ENCODE measurements at regions not wholly inside any gene's neighbourhood (a gene's known extent, or its start where the extent isn't known, plus 50 kb on each side); places are given as distances from the start of the nearest gene placed in this dataset.

DNA sequence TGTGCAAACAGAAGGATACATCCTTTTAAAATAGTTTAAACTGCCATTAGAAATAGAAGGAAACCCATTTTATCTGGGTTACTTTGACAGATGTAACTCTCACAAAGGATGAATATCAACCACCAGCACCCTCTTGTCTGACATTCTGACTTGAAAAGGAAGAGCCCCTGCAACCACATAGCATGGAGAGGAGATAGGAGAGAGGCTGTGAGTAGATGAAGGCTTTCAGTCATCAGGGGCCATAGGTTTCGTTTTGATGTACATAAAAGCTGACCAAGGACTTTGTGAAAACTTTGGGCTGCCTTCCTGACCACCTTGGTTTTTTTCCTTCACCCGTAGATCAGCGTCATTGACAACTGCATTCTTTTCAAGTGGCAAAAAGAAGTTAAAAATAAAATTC, 211.6 kb upstream of the PRPS1L1 start:
- Histone ChIP-seq H3K4me1 (ENCODE audit: control insufficient read depth in 2 of 3, insufficient read depth in 2 of 3, low read depth in 1 of 3, low read length in 3 of 3) (no peaks in the 10 kb centered on the region), H3K27ac (ENCODE audit: low read depth in 2 of 2, low read length in 2 of 2) (no peak overlapping the region), H3K27me3 (ENCODE audit: control insufficient read depth, insufficient read depth, low read length) (no peaks in the 10 kb centered on the region), H3K9me3 (ENCODE audit: control insufficient read depth in 2 of 3, insufficient read depth in 1 of 3, low read length in 3 of 3) (no peaks in the 10 kb centered on the region), H3K9ac (ENCODE audit: low read length in 3 of 3) (no peak overlapping the region), H3K4me3 (ENCODE audit: low read length in 3 of 3) (no peak overlapping the region), H3K36me3 (ENCODE audit: control insufficient read depth in 2 of 3, insufficient read depth in 3 of 3, low read length in 3 of 3) (no peaks in the 10 kb centered on the region)
- no peak for TF ChIP-seq CTCF (IDR thresholded peaks at IDR 0.05; ENCODE audit: borderline replicate concordance, extremely low read depth, insufficient read depth)
- DNase-seq: no peak
- FAIRE-seq: no peak
- intact Hi-C loops (cut with DNase I): no loop called here

DNA sequence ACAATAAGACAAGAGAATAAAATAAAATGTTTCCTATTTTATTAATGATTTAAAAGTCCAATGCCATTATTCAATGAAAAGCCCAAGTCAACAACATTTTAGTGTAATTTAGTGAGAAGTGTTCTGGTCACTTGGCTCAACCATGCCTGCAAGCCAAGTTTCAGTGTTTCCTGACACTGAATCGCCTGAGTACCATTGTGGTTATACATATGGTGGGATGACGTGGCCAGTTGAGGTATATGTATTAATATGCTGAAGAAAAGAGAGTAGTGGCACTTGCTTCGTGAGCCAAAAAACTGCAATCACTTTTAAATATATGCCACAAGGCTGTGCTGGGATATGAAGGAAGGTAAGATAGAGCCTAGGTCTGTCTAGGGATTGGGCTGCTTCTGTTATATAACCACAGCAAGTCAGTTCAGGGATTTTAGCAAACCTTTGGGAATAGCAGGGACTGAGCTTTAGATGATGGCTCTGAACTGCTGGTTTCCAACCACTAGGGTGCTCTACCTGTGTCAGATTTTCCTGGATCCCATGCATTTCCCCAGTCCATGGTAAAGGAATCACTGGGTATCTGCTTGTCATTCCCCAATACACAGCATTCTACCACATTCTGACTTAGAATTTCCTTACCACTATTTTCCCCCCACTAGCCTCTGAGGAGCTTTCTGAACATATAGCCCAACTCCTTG, 214.0 kb upstream of the PRPS1L1 start:
- no peaks in the 10 kb centered on the region for H3K9me3 ChIP-seq (ENCODE audit: control insufficient read depth in 2 of 3, insufficient read depth in 1 of 3, low read length in 3 of 3)
- no peak for FAIRE-seq
- no peak for DNase-seq
- H3K27ac ChIP-seq (ENCODE audit: low read depth in 2 of 2, low read length in 2 of 2): no peak overlapping the region
- no peak for TF ChIP-seq CTCF (IDR thresholded peaks at IDR 0.05; ENCODE audit: borderline replicate concordance, extremely low read depth, insufficient read depth)
- no peaks in the 10 kb centered on the region for H3K27me3 ChIP-seq (ENCODE audit: control insufficient read depth, insufficient read depth, low read length)
- intact Hi-C loops (cut with DNase I): no loop called here
- H3K36me3 ChIP-seq (ENCODE audit: control insufficient read depth in 2 of 3, insufficient read depth in 3 of 3, low read length in 3 of 3): no peaks in the 10 kb centered on the region
- no peak overlapping the region for H3K4me3 ChIP-seq (ENCODE audit: low read length in 3 of 3)
- H3K9ac ChIP-seq (ENCODE audit: low read length in 3 of 3): no peak overlapping the region
- H3K4me1 ChIP-seq (ENCODE audit: control insufficient read depth in 2 of 3, insufficient read depth in 2 of 3, low read depth in 1 of 3, low read length in 3 of 3): no peaks in the 10 kb centered on the region

GRCh38 chr7:18243731-18244130, 216.1 kb upstream of the PRPS1L1 start:
- Histone ChIP-seq H3K36me3 (ENCODE audit: control insufficient read depth in 2 of 3, insufficient read depth in 3 of 3, low read length in 3 of 3) (no peaks in the 10 kb centered on the region), H3K9ac (ENCODE audit: low read length in 3 of 3) (no peak overlapping the region), H3K9me3 (ENCODE audit: control insufficient read depth in 2 of 3, insufficient read depth in 1 of 3, low read length in 3 of 3) (no peaks in the 10 kb centered on the region), H3K4me1 (ENCODE audit: control insufficient read depth in 2 of 3, insufficient read depth in 2 of 3, low read depth in 1 of 3, low read length in 3 of 3) (no peaks in the 10 kb centered on the region), H3K4me3 (ENCODE audit: low read length in 3 of 3) (no peak overlapping the region), H3K27ac (ENCODE audit: low read depth in 2 of 2, low read length in 2 of 2) (no peak overlapping the region), H3K27me3 (ENCODE audit: control insufficient read depth, insufficient read depth, low read length) (no peaks in the 10 kb centered on the region)
- DNase-seq (no peak), FAIRE-seq (no peak)
- no peak for TF ChIP-seq CTCF (IDR thresholded peaks at IDR 0.05; ENCODE audit: borderline replicate concordance, extremely low read depth, insufficient read depth)
- intact Hi-C loops (cut with DNase I): no loop called here

- Histone ChIP-seq H3K27me3 (ENCODE audit: control insufficient read depth, insufficient read depth, low read length) (no peaks in the 10 kb centered on the region), H3K4me3 (ENCODE audit: low read length in 3 of 3) (no peak overlapping the region), H3K36me3 (ENCODE audit: control insufficient read depth in 2 of 3, insufficient read depth in 3 of 3, low read length in 3 of 3) (no peaks in the 10 kb centered on the region), H3K9me3 (ENCODE audit: control insufficient read depth in 2 of 3, insufficient read depth in 1 of 3, low read length in 3 of 3) (peaks cover 0 to 13% (median 6%) of the 10 kb centered on the region in 3 donors), H3K27ac (ENCODE audit: low read depth in 2 of 2, low read length in 2 of 2) (no peak overlapping the region), H3K9ac (ENCODE audit: low read length in 3 of 3) (no peak overlapping the region), H3K4me1 (ENCODE audit: control insufficient read depth in 2 of 3, insufficient read depth in 2 of 3, low read depth in 1 of 3, low read length in 3 of 3) (no peaks in the 10 kb centered on the region)
- DNase-seq: no peak
- TF ChIP-seq CTCF (IDR thresholded peaks at IDR 0.05; ENCODE audit: borderline replicate concordance, extremely low read depth, insufficient read depth): no peak
- no peak for FAIRE-seq
- intact Hi-C loops (cut with DNase I): no loop called here
Observed at GRCh38 chr7:18250133-18250532, 222.5 kb upstream of the PRPS1L1 start.

Measured in kidney (tissue), 13 donors.